Mucosa of rectum (tissue), 2 donors: ENCODE measurements at regions not wholly inside any gene's neighbourhood (a gene's known extent, or its start where the extent isn't known, plus 50 kb on each side); places are given as distances from the start of the nearest gene placed in this dataset.
"Not testable (repeated sequence)": the region's sequence is repeated elsewhere in the genome, so short reads cannot be mapped to it uniquely, and the experiment has no call there.

ENCODE experiments used
- H3K27ac ChIP-seq, 2 donors: one replicate each; pipeline ENCODE4 v1.7.0; 2013; ENCODE audit warnings: inconsistent platforms in 2 of 2, low read depth in 2 of 2, low read length in 2 of 2
- H3K27me3 ChIP-seq, 2 donors: one replicate each; pipeline ENCODE4 v1.7.0; 2013; ENCODE audit warnings: low read length in 2 of 2; ENCODE audit not compliant: control insufficient read depth in 2 of 2, insufficient read depth in 2 of 2
- H3K36me3 ChIP-seq, 2 donors: one replicate each; pipeline ENCODE4 v1.7.0; 2013; ENCODE audit warnings: low read length in 2 of 2; ENCODE audit not compliant: control insufficient read depth in 2 of 2, insufficient read depth in 2 of 2
- H3K4me1 ChIP-seq, 2 donors: one replicate each; pipeline ENCODE4 v1.7.0; 2013; ENCODE audit warnings: low read length in 2 of 2, mild to moderate bottlenecking in 1 of 2; ENCODE audit not compliant: control insufficient read depth in 2 of 2, insufficient read depth in 2 of 2
- H3K4me3 ChIP-seq, 2 donors: one replicate each; pipeline ENCODE4 v1.7.0; 2013; ENCODE audit warnings: low read length in 2 of 2
- H3K9ac ChIP-seq, 2 donors: one replicate each; pipeline ENCODE4 v1.7.0; 2013; ENCODE audit warnings: low read length in 2 of 2, low read depth in 1 of 2, mild to moderate bottlenecking in 1 of 2
- H3K9me3 ChIP-seq, 2 donors: one replicate each; pipeline ENCODE4 v1.7.0; 2013; ENCODE audit warnings: low read length in 2 of 2; ENCODE audit not compliant: control insufficient read depth in 2 of 2
- donor health status: healthy.
- donor health status: Normal muscosa, but diverticular disease.

- H3K27ac ChIP-seq, H3K9me3 ChIP-seq, H3K9ac ChIP-seq, H3K4me1 ChIP-seq, H3K4me3 ChIP-seq, H3K36me3 ChIP-seq, H3K27me3 ChIP-seq: not testable (repeated sequence)
Observed at GRCh38 chr18:15003231-15003630, 255.3 kb downstream of the ANKRD30B start.

GRCh38 chr18:15003636-15004269, 255.8 kb downstream of the ANKRD30B start:
- not testable (repeated sequence) for H3K36me3 ChIP-seq, H3K4me1 ChIP-seq, H3K27ac ChIP-seq, H3K4me3 ChIP-seq, H3K9me3 ChIP-seq, H3K9ac ChIP-seq, H3K27me3 ChIP-seq

- H3K9ac ChIP-seq, H3K36me3 ChIP-seq, H3K4me3 ChIP-seq, H3K27me3 ChIP-seq, H3K27ac ChIP-seq, H3K4me1 ChIP-seq, H3K9me3 ChIP-seq: not testable (repeated sequence)
Observed at GRCh38 chr18:15004270-15004973, 256.4 kb downstream of the ANKRD30B start.

- Histone ChIP-seq H3K27me3 (no peaks in the 10 kb centered on the region), H3K4me3 (no peak overlapping the region), H3K9ac (no peak overlapping the region), H3K27ac (no peak overlapping the region), H3K4me1 (no peaks in the 10 kb centered on the region), H3K36me3 (no peaks in the 10 kb centered on the region), H3K9me3 (no peaks in the 10 kb centered on the region)
Observed at GRCh38 chr18:15005313-15006130, 257.6 kb downstream of the ANKRD30B start.

- not testable (repeated sequence) for H3K9me3 ChIP-seq, H3K4me3 ChIP-seq, H3K27ac ChIP-seq, H3K36me3 ChIP-seq, H3K27me3 ChIP-seq, H3K9ac ChIP-seq, H3K4me1 ChIP-seq
Observed at GRCh38 chr18:15006616-15007015, 258.6 kb downstream of the ANKRD30B start.

GRCh38 chr18:15026041-15026440, 278.1 kb downstream of the ANKRD30B start:
- H3K9me3 ChIP-seq, H3K27me3 ChIP-seq, H3K27ac ChIP-seq, H3K36me3 ChIP-seq, H3K4me3 ChIP-seq, H3K4me1 ChIP-seq, H3K9ac ChIP-seq: not testable (repeated sequence)

- not testable (repeated sequence) for H3K27me3 ChIP-seq, H3K27ac ChIP-seq, H3K36me3 ChIP-seq, H3K9ac ChIP-seq, H3K4me3 ChIP-seq, H3K4me1 ChIP-seq, H3K9me3 ChIP-seq
Observed at GRCh38 chr18:15028037-15028436, 280.1 kb downstream of the ANKRD30B start.

- not testable (repeated sequence) for H3K9ac ChIP-seq, H3K9me3 ChIP-seq, H3K27me3 ChIP-seq, H3K36me3 ChIP-seq, H3K4me1 ChIP-seq, H3K4me3 ChIP-seq, H3K27ac ChIP-seq
Observed at GRCh38 chr18:15060279-15060880, 312.4 kb downstream of the ANKRD30B start.

GRCh38 chr18:15061289-15061896, 313.4 kb downstream of the ANKRD30B start:
- H3K36me3 ChIP-seq, H3K27ac ChIP-seq, H3K9ac ChIP-seq, H3K4me3 ChIP-seq, H3K9me3 ChIP-seq, H3K27me3 ChIP-seq, H3K4me1 ChIP-seq: not testable (repeated sequence)

- H3K9ac ChIP-seq, H3K27me3 ChIP-seq, H3K9me3 ChIP-seq, H3K27ac ChIP-seq, H3K4me1 ChIP-seq, H3K4me3 ChIP-seq, H3K36me3 ChIP-seq: not testable (repeated sequence)
Observed at GRCh38 chr18:15066434-15066833, 318.5 kb downstream of the ANKRD30B start.
